ENCODE measurements at regions not wholly inside any gene's neighbourhood (a gene's known extent, or its start where the extent isn't known, plus 50 kb on each side); places are given as distances from the start of the nearest gene placed in this dataset.

DNA sequence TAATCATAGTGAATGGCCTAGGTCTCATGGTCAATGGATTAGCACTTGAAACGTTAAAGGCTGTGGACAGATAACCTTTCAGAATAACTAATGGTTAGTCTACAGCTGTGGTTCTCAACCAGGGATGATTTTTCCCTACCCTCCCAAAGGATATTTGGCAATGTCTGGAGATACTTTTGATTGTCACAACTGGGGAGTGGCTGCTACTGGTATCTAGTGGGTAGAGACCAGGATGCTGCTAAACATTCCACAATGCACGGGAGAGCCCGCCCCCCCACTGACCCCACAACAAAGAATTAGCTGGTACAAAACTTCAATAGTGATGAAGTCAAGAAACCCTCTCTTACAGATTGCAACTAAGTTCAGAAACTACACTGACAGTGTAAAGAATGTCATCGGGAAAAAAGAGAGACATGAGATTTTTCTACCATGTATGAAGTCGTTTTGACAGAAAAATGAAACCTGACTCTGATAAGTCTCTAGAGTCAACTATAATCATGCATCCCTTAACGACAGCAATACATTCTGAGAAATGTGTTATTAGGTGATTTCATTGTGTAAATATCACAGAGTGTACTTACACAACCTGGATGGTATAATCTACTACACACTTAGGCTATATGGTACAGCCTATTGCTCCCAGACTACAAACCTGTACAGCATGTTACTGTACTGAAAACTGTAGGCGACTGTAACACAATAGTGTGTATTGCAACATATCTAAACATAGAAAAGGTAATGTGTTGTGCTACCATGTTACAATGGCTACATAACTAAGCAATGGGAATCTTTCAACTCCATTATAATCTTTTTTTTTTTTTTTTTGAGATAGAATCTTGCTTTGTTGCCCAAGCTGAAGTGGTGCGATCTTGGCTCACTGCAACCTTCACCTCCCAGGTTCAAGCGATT, 49.7 kb upstream of the PRDX6 start:
- no peak for TF ChIP-seq EZH2 (IDR thresholded peaks at IDR 0.05; ENCODE audit: low read depth)
- TF ChIP-seq CTCF (conservative IDR thresholded peaks at IDR 0.05), result no peak
